Astrocyte (in vitro differentiated cells and primary cell): ENCODE measurements at regions not wholly inside any gene's neighbourhood (a gene's known extent, or its start where the extent isn't known, plus 50 kb on each side); places are given as distances from the start of the nearest gene placed in this dataset.

Source experiments
- DNase-seq: peaks from one replicate; pipeline ENCODE4 v3.0.0-alpha.2; 2010; ENCODE audit warnings: low read depth
- FAIRE-seq: peaks from 2 replicates; lab custom pipeline; 2011; peaks lifted over from hg19 to GRCh38; lab: Jason Lieb, UNC
- H2AFZ ChIP-seq: 2 replicates; pipeline ENCODE4 v1.6.0; 2012; ENCODE audit warnings: low read depth, low read length, inconsistent platforms
- H3K27ac ChIP-seq: 2 replicates; pipeline ENCODE4 v1.5.1; 2011; ENCODE audit warnings: low read depth, low read length, inconsistent platforms
- H3K27me3 ChIP-seq: 2 replicates; pipeline ENCODE4 v1.6.0; 2011; ENCODE audit warnings: low read length, inconsistent platforms; ENCODE audit not compliant: insufficient read depth
- H3K36me3 ChIP-seq: 2 replicates; pipeline ENCODE4 v1.5.1; 2011; ENCODE audit warnings: low read length, inconsistent platforms; ENCODE audit not compliant: insufficient read depth
- H3K4me1 ChIP-seq: 2 replicates; pipeline ENCODE4 v1.5.1; 2011; ENCODE audit warnings: low read length, inconsistent platforms; ENCODE audit not compliant: insufficient read depth
- H3K4me2 ChIP-seq: 2 replicates; pipeline ENCODE4 v1.6.0; 2012; ENCODE audit warnings: low read length, inconsistent platforms
- H3K4me3 ChIP-seq: 2 replicates; pipeline ENCODE4 v1.5.1; 2011; ENCODE audit warnings: low read depth, mild to moderate bottlenecking, low read length, inconsistent platforms; ENCODE audit not compliant: insufficient read depth
- H3K79me2 ChIP-seq: 2 replicates; pipeline ENCODE4 v1.6.0; 2012; ENCODE audit warnings: mild to moderate bottlenecking, low read length, inconsistent platforms; ENCODE audit not compliant: insufficient read depth
- H3K9ac ChIP-seq: 2 replicates; pipeline ENCODE4 v1.6.0; 2012; ENCODE audit warnings: mild to moderate bottlenecking, low read length, inconsistent platforms
- H3K9me3 ChIP-seq: 2 replicates; pipeline ENCODE4 v1.5.1; 2012; ENCODE audit warnings: low read depth, mild to moderate bottlenecking, low read length, inconsistent platforms; ENCODE audit not compliant: insufficient read depth
- H4K20me1 ChIP-seq: 2 replicates; pipeline ENCODE4 v1.6.0; 2012; ENCODE audit warnings: low read length, inconsistent platforms; ENCODE audit not compliant: insufficient read depth
- H3K27ac Mint-ChIP-seq: one replicate; pipeline ENCODE4 v1.8.0; 2021; ENCODE audit warnings: mild to moderate bottlenecking, mixed read lengths; ENCODE audit not compliant: unreplicated experiment
- H3K27me3 Mint-ChIP-seq: one replicate; pipeline ENCODE4 v1.8.0; 2021; ENCODE audit warnings: low read depth, mixed read lengths; ENCODE audit not compliant: unreplicated experiment
- H3K36me3 Mint-ChIP-seq: one replicate; pipeline ENCODE4 v1.8.0; 2021; ENCODE audit warnings: low read depth, mixed read lengths; ENCODE audit not compliant: unreplicated experiment
- H3K4me1 Mint-ChIP-seq: one replicate; pipeline ENCODE4 v1.8.0; 2021; ENCODE audit warnings: low read depth, mixed read lengths; ENCODE audit not compliant: unreplicated experiment
- H3K4me3 Mint-ChIP-seq: one replicate; pipeline ENCODE4 v1.8.0; 2021; ENCODE audit warnings: mild to moderate bottlenecking, moderate library complexity, mixed read lengths; ENCODE audit not compliant: unreplicated experiment
- H3K9me3 Mint-ChIP-seq: one replicate; pipeline ENCODE4 v1.8.0; 2021; ENCODE audit warnings: mild to moderate bottlenecking, mixed read lengths; ENCODE audit not compliant: unreplicated experiment
- CTCF ChIP-seq: IDR thresholded peaks from 2 replicates; pipeline ENCODE4 v1.5.1; 2011; ENCODE audit warnings: low read depth, mild to moderate bottlenecking, inconsistent platforms, low read length, moderate library complexity; ENCODE audit not compliant: insufficient read depth
- EZH2 ChIP-seq: IDR thresholded peaks from 2 replicates; pipeline ENCODE4 v1.6.1; 2012; ENCODE audit warnings: mild to moderate bottlenecking, low read length, inconsistent platforms; ENCODE audit not compliant: insufficient read depth

- Mint-ChIP-seq H3K27me3 (no peaks in the 10 kb centered on the region), H3K4me3 (no peak overlapping the region), H3K36me3 (no peaks in the 10 kb centered on the region), H3K4me1 (no peaks in the 10 kb centered on the region), H3K9me3 (no peaks in the 10 kb centered on the region), H3K27ac (no peak overlapping the region)
- DNase-seq (no peak), FAIRE-seq (no peak)
- Histone ChIP-seq H3K79me2 (no peaks in the 10 kb centered on the region), H3K9me3 (no peaks in the 10 kb centered on the region), H3K4me3 (no peak overlapping the region), H3K9ac (no peak overlapping the region), H3K27me3 (no peaks in the 10 kb centered on the region), H2AFZ (no peak overlapping the region), H3K27ac (no peak overlapping the region), H3K4me2 (no peak overlapping the region), H4K20me1 (no peaks in the 10 kb centered on the region), H3K4me1 (no peaks in the 10 kb centered on the region), H3K36me3 (no peaks in the 10 kb centered on the region)
- TF ChIP-seq CTCF (no peak), EZH2 (no peak)
These were observed 69.8 kb upstream of the PRKCQ start for GRCh38 chr10:6649903-6650302.

GRCh38 chr10:6648894-6649720 lies 69.0 kb upstream of the PRKCQ start:
- no peaks in the 10 kb centered on the region for H3K4me1 Mint-ChIP-seq
- no peaks in the 10 kb centered on the region for H3K4me1 ChIP-seq
- no peak for TF ChIP-seq CTCF
- TF ChIP-seq EZH2 = no peak
- no peak overlapping the region for H3K4me3 Mint-ChIP-seq
- no peaks in the 10 kb centered on the region for H3K9me3 ChIP-seq
- FAIRE-seq (no peak), DNase-seq (no peak)
- no peak overlapping the region for H2AFZ ChIP-seq
- H3K27me3 ChIP-seq = no peaks in the 10 kb centered on the region
- no peak overlapping the region for H3K9ac ChIP-seq
- no peak overlapping the region for H3K27ac Mint-ChIP-seq
- no peaks in the 10 kb centered on the region for H3K36me3 Mint-ChIP-seq
- H3K27ac ChIP-seq = no peak overlapping the region
- H3K4me3 ChIP-seq = no peak overlapping the region
- no peaks in the 10 kb centered on the region for H3K27me3 Mint-ChIP-seq
- no peaks in the 10 kb centered on the region for H3K9me3 Mint-ChIP-seq
- H3K4me2 ChIP-seq = no peak overlapping the region
- no peaks in the 10 kb centered on the region for H3K79me2 ChIP-seq
- no peaks in the 10 kb centered on the region for H3K36me3 ChIP-seq
- no peaks in the 10 kb centered on the region for H4K20me1 ChIP-seq

GRCh38 chr10:6647811-6648526 lies 67.9 kb upstream of the PRKCQ start:
- TF ChIP-seq CTCF = peak; percentile 47
- no peak for TF ChIP-seq EZH2
- H3K27me3 ChIP-seq = no peaks in the 10 kb centered on the region
- no peaks in the 10 kb centered on the region for H3K36me3 Mint-ChIP-seq
- no peaks in the 10 kb centered on the region for H3K9me3 Mint-ChIP-seq
- H2AFZ ChIP-seq = no peak overlapping the region
- H3K27ac ChIP-seq = no peak overlapping the region
- H3K27ac Mint-ChIP-seq = no peak overlapping the region
- H3K4me3 ChIP-seq = no peak overlapping the region
- H3K9ac ChIP-seq = no peak overlapping the region
- no peaks in the 10 kb centered on the region for H3K36me3 ChIP-seq
- FAIRE-seq = no peak
- no peaks in the 10 kb centered on the region for H3K27me3 Mint-ChIP-seq
- H3K4me1 ChIP-seq = no peaks in the 10 kb centered on the region
- H4K20me1 ChIP-seq = no peaks in the 10 kb centered on the region
- peak; percentile 3 for DNase-seq
- H3K4me2 ChIP-seq = no peak overlapping the region
- H3K4me1 Mint-ChIP-seq = no peaks in the 10 kb centered on the region
- no peak overlapping the region for H3K4me3 Mint-ChIP-seq
- H3K9me3 ChIP-seq = no peaks in the 10 kb centered on the region
- no peaks in the 10 kb centered on the region for H3K79me2 ChIP-seq
